ENCODE measurements at regions not wholly inside any gene's neighbourhood (a gene's known extent, or its start where the extent isn't known, plus 50 kb on each side); places are given as distances from the start of the nearest gene placed in this dataset.

- TF ChIP-seq CTCF (IDR thresholded peaks at IDR 0.05) (no peak), EZH2 (IDR thresholded peaks at IDR 0.05; ENCODE audit: borderline replicate concordance, insufficient read depth, low read depth, low read length, poor library complexity, severe bottlenecking) (no peak)
Observed at GRCh38 chr13:50396001-50396400, 380.8 kb downstream of the KCNRG start.
